ENCODE measurements at regions not wholly inside any gene's neighbourhood (a gene's known extent, or its start where the extent isn't known, plus 50 kb on each side); places are given as distances from the start of the nearest gene placed in this dataset.

DNA sequence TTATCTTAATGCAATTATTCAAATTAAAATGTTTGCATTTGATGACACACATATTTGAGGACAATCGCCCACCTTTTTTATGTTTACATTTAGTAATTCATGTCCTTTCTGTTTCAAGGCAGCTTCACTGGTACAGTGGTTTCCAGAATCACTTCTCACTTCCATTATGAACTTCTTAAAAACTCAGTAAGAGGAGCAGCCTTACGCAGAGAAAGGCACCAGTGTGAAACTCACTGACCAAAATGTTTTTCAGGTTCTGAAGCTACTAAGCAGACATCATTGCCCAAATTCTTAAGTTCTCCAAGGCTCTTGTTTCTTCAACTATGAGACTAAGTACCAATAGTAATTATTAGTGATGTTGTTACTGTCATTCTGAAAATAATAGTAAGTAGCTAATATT lies 353.1 kb upstream of the CXADR start:
- no peak for TF ChIP-seq POLR2A (IDR thresholded peaks at IDR 0.05; ENCODE audit: low read depth, low read length)
- TF ChIP-seq TAF1 (IDR thresholded peaks at IDR 0.05; ENCODE audit: borderline replicate concordance, low read depth, low read length), result no peak
- TF ChIP-seq POLR2AphosphoS5 (IDR thresholded peaks at IDR 0.05; ENCODE audit: low read depth, low read length), result no peak

All from GM12892 (cell line).